Thyroid gland (tissue), 4 donors: ENCODE measurements at regions not wholly inside any gene's neighbourhood (a gene's known extent, or its start where the extent isn't known, plus 50 kb on each side); places are given as distances from the start of the nearest gene placed in this dataset.

Experiments
- POLR2A ChIP-seq, 2 donors: fragments of 450-650 bp; IDR thresholded peaks; one replicate each; pipeline ENCODE4 v1.6.1; 2017; ENCODE audit warnings: antibody characterized with exemption in 2 of 2, mild to moderate bottlenecking in 2 of 2, moderate library complexity in 1 of 2
- TF ChIP-seq, protein P1 (sequence below), 6 experiments: fragments of 200-600 bp in 3 of 6; fragments of 450-650 bp in 3 of 6; sonication (generic) in 3 of 6; IDR thresholded peaks; one replicate each; pipeline ENCODE4 v1.5.1; 2016 to 2019; ENCODE audit warnings: antibody characterized with exemption in 6 of 6, mild to moderate bottlenecking in 2 of 6, inconsistent platforms in 1 of 6, moderate library complexity in 1 of 6

DNA sequence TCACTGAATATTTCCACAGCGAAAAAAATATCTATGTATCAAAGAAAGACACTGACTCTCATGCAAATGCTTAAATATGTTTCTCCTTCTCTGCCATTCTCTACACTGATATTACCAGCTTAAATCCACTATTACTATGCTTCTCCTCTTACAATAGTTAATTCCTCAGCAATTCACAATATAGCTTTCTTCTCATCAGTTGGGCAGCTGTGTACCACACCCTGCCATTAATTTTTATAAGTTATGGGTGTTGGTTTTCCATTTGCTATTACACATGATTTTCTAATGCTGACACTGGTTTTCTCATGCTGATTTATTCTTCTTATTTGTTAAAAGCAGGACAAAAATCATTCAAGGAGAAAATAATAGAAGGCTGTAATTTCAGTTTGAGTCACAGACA, 251.8 kb downstream of the TBX15 start:
- TF ChIP-seq POLR2A (IDR thresholded peaks at IDR 0.05): no peak
- TF ChIP-seq, protein P1, sequence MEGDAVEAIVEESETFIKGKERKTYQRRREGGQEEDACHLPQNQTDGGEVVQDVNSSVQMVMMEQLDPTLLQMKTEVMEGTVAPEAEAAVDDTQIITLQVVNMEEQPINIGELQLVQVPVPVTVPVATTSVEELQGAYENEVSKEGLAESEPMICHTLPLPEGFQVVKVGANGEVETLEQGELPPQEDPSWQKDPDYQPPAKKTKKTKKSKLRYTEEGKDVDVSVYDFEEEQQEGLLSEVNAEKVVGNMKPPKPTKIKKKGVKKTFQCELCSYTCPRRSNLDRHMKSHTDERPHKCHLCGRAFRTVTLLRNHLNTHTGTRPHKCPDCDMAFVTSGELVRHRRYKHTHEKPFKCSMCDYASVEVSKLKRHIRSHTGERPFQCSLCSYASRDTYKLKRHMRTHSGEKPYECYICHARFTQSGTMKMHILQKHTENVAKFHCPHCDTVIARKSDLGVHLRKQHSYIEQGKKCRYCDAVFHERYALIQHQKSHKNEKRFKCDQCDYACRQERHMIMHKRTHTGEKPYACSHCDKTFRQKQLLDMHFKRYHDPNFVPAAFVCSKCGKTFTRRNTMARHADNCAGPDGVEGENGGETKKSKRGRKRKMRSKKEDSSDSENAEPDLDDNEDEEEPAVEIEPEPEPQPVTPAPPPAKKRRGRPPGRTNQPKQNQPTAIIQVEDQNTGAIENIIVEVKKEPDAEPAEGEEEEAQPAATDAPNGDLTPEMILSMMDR (IDR thresholded peaks at IDR 0.05): no peak
